GM19468 (cell line): ENCODE measurements at regions not wholly inside any gene's neighbourhood (a gene's known extent, or its start where the extent isn't known, plus 50 kb on each side); places are given as distances from the start of the nearest gene placed in this dataset.

ENCODE experiments used
- ATAC-seq: cut with Tn5 transposase; IDR thresholded peaks from one replicate; pipeline ENCODE4 v1.9.1; 2021; ENCODE audit warnings: mild to moderate bottlenecking, moderate library complexity, moderate number of reproducible peaks; ENCODE audit not compliant: unreplicated experiment; ENCODE audit errors: extremely low read depth

DNA sequence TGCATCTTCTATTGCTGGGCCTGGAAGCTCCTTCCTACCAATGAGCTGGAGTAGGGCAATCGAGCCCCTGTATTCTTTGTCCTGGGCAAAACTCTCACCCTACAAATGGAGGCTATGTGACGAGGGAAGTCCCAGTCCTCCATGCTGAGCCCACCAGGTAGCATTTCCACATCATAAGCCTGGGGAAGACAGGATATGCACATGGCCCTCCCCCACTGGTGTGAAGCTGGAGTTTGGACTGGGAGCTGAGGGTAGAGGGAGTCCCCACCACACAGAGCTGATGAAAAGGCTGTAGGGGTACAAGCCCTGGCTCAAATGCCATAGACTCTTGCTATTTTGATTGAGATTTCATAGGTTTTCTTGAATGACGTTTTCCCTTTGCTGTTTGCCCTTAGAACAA lies 99.5 kb upstream of the FOXC1 start:
- no peak for ATAC-seq

DNA sequence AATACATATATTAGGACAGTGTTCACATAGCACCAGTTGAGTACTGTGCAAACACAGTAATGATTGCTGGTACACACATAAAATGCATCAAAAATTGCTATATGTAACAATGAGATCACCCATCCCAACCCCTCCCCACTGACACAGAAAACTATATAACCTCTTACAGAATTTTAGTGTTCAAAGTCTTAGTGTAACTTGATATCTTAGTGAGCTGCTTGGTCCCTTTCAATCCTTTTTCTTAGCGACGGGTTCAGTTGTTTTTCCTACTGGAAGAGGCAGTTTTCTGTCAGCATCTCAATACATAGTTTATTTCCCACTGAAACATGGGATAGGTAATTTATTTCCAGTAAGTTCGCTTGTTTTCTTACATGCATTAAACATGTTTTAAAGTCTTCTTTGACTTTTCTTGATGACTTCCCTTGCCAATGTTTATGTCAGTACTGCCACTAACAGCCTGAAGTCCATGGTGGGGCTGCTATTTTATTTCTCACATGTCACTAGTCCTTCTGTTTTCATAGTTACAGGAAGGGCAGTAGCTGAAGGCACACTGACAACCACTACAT lies 96.4 kb upstream of the FOXC1 start:
- no peak for ATAC-seq

DNA sequence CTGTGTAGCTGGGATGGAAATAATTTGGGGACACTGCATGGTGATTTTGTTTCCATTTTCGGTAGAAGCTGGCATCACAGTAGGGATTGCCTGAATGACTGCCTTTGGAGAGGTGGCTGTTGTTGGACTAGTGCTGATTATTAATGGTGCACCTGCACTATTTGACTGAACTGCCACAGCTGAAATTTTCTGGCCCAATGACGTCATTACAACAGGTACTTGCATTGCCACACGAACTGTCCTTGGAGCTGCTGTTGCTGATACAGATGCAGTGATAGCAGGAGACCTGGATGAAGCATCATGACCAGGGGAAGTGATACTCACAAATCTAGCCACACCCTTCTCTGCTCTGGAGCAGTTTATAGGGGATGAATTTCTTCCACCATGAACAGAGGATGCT lies 95.6 kb upstream of the FOXC1 start:
- no peak for ATAC-seq

DNA sequence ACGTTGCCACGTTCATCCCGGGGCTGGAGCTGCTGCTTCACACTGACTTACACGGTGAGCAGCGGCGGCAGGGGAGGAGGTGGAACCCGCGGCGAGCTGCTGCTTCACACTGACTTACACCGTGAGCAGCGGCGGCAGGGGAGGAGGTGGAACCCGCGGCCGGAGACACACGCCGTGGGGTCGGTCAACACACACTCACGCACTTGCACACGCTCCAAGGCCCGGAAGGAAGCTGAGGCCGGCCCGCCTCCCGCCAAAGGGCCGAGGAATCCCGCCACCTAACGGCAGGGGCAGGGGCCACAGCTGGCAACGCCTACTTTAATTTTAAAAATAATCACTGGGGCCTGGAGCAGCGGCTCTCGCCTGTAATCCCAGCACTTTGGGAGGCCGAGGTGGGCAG lies 94.4 kb upstream of the FOXC1 start:
- ATAC-seq: no peak

DNA sequence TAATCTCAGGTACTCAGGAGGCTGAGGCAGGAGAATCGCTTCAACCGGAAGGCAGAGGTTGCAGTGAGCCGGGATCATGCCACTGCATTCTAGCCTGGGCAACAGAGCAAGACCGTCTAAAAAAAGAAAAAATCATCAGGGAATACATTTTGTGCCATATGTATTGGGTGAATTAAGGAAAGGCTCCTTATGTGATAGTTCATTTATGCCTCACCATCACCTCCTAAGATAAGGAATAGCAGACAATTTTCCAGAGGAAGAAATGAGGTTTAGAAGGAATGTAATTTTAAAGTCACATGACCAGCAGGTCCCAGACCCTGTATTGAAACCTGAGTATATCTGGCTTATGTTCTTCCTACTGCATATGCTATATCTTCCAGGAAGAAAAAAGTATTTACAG lies 93.9 kb upstream of the FOXC1 start:
- ATAC-seq: no peak

DNA sequence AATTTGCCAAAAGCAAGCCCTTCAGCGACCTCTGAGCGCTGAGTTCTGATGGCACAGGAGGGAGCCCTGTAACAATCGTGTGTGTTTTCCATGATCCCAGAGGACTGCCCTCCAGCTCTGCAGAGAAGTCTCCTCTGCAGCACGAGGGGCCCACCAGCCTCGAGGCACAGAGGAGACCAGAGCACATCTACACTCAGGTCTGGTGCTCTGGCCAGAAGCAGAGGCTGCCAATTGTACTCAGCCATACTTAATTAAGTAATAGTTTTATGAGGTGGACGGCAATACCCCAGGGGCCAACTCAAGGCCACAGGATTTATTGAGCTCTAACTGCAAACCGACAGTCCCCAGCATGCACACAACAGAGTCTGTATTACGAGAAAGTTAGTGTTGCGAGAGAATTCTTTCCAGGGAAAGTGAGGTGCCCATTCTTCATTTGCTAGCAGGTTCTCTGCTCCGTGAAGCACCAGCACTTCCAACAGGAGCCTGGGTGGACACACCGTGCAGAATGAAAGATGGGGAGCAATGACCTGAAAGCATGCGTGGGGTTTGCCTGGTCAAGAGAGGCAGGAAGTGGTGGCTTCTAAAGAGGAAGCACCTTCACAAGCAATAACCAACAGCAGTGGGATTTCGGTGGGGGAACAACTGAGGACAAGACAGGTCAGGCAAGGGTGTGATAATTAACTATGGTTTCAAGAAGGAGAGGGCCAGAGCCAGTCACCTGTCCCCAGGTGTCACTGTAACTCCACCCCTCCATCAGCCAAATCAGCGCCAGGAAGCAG lies 92.8 kb upstream of the FOXC1 start:
- no peak for ATAC-seq

DNA sequence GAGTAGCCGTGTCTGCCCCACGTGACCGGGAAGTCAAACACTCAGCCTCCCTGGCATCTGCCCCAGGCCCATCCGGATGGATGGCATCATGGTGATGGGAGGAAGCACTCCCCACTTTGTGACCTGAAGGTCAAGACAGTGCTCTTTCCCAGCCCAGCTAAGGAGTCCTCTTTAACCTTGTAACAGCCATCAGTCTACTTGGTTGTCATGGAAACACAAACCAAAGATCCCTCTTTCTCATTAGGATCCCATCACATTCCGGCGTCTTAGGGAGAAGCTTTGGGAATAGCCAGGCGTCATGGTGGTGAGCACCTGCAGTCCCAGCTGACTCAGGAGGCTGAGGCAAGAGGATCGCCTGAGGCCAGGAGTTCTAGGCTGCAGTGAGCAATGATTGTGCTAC lies 90.9 kb upstream of the FOXC1 start:
- ATAC-seq: no peak

DNA sequence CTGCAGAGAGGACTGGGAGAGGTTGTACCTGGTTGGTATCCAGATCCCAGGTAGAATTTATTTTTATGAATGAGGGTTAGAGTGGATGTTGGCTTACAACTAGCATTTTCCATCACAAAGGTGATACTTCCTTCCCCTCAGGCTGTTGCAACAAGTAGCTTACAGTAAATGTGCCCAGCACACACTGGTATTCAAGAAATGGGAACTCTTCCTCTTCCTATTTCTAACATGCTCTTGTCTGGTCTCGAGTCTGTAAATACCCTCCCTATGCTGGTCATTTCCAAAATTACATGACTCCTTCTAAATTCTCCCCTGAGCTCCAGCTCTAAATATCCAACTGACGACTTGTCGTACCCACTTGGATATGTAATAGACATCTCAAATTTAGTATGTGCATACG lies 90.1 kb upstream of the FOXC1 start:
- no peak for ATAC-seq

DNA sequence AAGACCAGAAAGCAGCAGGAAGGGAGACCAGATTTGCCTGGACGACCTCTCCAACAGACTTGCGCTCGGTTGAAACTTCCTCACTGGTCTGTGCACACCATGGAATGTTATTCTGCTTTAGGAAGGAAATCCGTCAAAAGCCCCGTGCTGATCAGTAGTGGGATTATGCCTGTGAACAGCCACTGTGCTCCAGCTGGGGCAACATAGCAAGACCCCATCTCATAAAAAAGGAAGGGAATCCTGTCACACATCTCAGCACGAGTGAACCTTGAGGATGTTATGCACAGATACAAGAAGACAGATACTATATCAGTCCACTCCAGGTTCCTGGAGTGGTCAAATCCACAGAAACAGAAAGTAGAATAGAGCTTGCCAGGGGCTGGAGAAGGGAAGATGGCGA lies 86.9 kb upstream of the FOXC1 start:
- ATAC-seq: no peak

DNA sequence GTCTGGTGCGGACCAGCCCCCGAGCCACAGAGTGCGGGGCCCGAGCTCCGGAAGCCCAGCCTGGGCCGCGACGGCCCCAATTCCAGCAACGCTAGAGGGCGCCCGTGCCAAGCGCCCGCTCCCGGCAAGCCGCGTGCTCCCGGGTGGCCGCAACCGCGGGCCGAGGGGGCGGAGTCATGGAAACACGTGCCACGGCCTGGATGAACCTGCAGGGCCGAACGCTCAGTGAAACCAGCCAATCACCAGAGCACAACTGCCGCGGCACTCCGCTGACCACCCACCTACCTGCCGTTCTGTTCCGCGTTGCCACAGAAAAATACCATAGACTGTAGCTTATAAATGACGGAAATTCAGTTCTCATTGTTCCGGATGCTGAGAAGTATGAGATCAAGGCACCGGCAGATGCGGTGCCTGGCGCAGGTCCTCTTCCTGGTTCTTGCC lies 85.7 kb upstream of the FOXC1 start:
- no peak for ATAC-seq

DNA sequence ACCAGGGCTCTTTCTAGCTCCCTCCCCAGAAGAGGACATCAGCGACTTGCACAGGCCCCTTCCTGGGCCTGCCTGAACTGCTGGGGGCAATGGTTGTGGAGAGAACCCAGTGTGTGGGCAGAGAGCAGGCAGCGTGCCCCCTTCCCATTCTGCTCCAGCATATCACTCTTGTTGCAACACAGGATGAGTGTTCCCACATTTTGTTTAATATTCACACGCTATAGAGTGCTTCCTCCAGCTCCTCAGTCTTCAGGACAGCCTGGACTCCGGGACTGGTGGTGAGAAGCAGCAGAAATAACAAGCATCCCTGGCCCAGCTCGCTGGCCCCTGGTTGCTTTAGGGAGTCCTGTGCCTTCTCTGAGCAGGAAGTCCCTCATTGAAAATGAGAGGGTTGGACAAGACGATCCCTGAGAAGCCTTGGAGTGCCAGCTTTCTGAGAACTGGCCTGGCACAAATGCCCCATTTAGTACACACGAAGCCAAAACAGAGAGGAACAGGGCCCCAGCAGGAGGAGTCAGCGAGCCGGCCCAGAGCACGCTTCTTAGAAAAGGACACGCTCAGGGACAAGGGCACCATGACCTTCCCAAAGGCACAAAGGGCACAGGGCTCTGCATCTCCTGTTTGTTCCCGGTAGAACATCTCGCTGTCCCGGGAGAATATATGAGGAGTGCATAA lies 84.2 kb upstream of the FOXC1 start:
- ATAC-seq: no peak

DNA sequence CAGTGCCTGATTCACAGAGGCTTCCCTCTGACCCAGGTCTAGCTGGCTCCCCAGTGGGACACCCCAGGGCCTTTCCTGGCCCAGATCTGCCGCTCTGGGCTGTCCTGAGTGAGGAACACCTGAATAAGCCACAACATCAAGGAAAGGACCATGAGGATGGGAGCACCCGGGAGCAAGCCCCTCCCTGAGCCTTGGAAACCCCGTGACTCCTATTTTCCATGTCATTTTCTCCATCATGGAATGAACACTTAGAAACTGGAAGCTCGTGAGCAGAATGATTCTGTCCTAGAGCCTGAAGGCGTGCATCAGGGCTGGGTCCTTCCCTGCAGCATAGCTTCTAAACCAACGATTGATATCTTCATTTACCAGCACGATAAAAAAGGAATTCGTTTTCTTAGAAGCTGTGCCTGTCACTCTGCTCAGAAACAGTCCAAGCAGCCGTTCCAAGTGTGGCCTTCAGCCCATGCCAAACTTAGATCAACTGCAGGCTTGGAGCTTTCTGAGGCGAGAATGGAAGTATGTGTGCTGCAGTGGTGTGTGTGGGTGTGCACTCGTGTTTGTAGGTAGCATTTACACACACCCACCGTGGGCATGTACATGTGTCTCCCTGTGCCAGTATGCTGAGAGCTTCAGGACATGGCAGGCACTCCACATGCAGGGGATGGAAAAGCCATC lies 83.2 kb upstream of the FOXC1 start:
- ATAC-seq: no peak

DNA sequence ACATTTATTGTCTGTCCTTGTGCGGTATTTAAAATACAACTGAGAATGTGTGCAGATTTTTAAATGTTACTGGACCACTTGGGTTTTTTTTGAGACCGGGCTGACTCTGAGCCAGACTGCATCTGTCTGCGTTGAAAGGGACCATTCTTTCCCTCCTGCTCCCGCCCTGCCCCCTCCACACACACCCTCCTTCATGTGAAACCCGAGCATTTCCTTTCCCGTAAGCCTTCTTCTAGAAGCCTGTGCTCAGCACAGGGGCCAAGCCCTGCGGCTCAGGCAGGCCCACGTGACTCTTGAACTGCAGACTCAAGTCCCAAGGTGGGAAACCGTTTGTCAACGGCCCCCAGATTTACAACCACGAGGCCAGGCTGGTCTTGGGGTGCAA lies 82.7 kb upstream of the FOXC1 start:
- ATAC-seq: no peak

DNA sequence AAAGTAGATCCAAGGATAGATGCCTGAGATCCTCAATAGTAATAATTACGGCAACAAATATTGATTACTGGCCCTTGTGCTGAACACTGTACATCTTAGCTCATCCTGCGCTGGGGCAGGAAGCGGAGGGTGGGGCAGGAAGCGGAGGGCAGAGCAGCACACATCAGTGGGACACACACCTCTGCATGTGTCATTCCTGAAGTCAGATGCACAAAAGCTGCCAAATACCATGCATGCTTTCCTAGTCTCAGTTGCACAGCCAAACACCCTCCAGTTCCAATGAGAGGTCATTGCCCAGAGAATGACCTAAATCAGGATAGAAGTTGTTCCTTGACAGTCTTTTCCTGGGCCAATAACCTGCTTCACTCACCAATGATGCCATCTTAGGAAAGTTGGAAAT lies 74.4 kb upstream of the FOXC1 start:
- ATAC-seq: no peak

DNA sequence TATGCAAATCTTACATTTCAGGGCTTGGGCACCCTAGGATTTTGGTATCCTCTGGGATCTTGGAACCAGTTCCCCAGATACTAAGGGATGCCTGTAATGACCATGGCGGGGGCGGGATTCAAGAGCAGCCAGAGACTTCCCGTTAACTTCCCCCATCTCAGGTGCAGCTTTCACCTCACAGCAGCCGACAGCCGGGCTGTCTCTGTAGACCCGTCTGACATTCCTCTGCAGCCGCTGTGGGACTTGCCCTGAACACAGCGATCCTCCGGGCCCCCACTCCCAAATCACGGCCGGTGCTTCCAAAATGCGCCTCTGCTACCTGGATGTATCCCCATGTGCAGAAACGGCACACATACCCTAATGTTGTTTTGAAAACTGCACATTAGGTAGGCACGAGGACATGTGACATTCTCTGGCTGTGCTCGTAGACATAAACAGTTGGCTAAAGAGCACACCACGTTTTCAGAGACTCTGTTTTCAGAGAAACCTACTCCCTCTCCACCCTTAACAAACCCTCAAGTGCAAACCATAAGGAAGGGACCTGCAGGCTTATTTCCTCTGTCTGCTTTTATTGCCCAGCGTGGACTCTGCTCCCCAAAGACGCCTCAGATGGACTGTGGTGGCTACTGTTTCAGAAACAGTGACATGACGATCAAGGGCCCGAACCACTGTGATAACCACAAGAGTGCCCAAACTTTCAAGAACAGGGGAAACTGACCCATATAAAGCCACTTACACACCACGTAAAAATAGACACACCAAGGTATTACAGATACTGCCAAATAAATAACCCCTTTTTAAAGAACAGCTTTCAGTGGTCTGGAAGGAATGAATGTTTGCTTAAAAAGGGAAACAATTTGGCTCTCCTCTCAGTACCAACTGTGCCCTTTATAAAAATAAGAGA lies 72.9 kb upstream of the FOXC1 start:
- ATAC-seq: no peak

DNA sequence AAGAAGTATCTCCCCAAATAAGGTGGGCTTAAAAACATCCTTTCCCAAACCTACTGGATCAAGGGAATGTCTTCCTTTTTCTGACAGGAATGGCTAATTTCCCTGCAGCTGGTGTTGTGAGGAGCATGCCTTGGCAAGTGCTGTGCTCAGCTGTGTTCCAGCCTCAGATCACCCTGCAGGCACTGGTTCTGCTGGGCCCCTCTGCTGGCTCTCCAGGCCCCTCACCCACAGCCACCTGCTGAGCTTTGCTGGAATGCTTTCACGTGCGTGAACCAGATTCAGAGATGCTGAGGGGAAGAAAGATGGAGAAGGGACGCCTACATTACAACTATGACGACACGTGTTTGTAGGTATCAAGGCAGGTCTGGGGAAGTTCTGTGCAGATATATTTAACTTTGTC lies 71.3 kb upstream of the FOXC1 start:
- no peak for ATAC-seq

DNA sequence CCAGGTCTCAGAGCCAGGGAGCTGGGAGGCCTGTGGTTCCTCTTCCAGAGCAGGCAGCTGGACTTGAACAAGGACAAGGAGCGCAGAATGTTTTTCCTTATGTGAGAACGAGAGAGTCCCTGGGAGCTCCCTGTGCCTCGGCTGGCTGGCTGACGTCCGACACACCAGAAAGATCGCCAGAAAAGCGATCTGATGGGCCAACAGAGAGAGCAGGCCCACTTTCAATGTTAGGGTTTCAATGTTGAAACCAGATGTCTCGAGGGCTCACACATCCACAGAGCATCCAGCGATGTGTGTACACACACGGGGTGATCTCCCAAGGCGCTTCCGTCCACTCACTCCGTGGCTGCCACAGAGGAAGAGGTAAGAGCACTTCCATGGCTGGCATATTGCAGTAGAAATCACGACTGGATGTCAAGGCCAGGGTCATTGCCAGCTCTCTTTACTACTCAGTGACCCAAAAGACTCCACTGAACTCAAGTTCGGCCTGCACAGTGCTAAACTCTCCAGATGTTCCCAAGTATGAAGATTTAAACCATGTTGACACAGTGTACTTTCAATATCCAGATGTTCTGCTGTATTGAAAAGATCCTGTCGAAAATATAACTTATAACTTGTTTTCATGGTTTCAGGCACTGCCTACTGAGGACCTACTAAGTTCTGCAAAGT lies 70.8 kb upstream of the FOXC1 start:
- no peak for ATAC-seq

DNA sequence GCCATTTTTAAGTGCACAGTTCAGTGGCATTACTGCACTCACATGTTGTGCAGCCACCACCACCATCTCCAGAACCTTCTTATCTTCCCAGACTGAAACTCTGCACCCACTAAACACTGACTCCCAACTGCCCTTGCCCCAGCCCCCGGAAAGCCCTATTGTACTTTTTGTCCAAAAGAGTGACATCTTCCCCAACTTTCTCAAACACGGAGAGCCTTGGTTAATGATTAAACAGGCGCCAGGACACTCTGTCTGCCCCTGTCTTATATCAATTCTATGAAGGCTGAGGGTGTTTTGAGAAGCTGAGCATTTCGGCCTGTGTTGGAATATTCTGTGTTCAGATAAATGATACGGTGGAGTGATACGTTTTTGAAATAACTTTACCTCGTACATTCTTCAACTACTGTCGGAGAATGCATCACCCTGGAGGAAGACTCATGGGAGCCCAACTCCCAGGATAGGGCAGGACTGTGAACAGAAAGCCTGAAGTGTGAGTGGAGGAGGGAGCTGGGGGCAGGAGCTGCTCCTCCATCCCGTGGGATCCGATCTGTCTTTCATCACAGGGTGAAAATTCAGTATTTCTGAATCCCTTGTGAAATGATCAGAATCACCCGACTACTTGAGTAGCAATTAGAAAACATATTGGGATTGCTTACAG lies 68.7 kb upstream of the FOXC1 start:
- ATAC-seq: no peak

DNA sequence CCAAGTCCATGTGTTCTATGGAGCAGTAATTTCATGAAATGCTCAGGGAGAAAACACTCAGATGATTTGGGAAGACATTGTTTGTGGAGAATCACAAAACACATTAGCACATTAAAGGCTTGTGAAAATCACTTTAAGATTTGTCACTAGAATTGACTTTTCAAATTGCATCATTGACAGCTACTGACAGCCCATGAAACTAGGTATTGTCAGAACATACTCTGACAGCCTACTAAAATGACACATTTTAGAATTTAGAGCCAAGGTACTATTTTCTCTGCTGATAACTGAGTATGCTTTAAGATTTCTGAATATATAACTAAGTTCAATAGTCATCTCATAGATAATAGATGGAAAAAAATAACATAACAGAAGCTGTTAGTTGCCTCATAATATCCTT lies 67.4 kb upstream of the FOXC1 start:
- ATAC-seq: no peak
